Activated B cell treated with CpG ODN at 0.5 μM for 24 hours (primary cell): ENCODE measurements at regions not wholly inside any gene's neighbourhood (a gene's known extent, or its start where the extent isn't known, plus 50 kb on each side); places are given as distances from the start of the nearest gene placed in this dataset.

ENCODE experiments used
- ATAC-seq: fragments of 200-7000 bp; cut with Tn5 transposase; one replicate; pipeline ENCODE4 v1.10.0; 2021; ENCODE audit warnings: low read depth, mild to moderate bottlenecking, moderate library complexity
- CTCF ChIA-PET: fragments of 350-600 bp; sonication (Branson Sonifier 250); formaldehyde crosslinking; loops from one replicate; lab custom pipeline; 2021; ENCODE audit warnings: antibody characterized with exemption; lab: Charles Lee
- POLR2A ChIA-PET: fragments of 350-600 bp; sonication (Branson Sonifier 250); formaldehyde crosslinking; loops from one replicate; lab custom pipeline; 2021; ENCODE audit warnings: antibody characterized with exemption; lab: Charles Lee
- DNase-seq: peaks from one replicate; pipeline ENCODE4 v3.0.0; 2022
- H3K27ac Mint-ChIP-seq: one replicate; pipeline ENCODE4 v1.8.0; 2020; ENCODE audit warnings: mixed read lengths
- H3K27me3 Mint-ChIP-seq: one replicate; pipeline ENCODE4 v1.8.0; 2021; ENCODE audit warnings: mixed read lengths
- H3K36me3 Mint-ChIP-seq: one replicate; pipeline ENCODE4 v1.8.0; 2021; ENCODE audit warnings: low read depth, mixed read lengths
- H3K4me1 Mint-ChIP-seq: one replicate; pipeline ENCODE4 v1.8.0; 2021; ENCODE audit warnings: mixed read lengths
- H3K4me3 Mint-ChIP-seq: one replicate; pipeline ENCODE4 v1.8.0; 2020; ENCODE audit warnings: mild to moderate bottlenecking, mixed read lengths
- H3K9me3 Mint-ChIP-seq: one replicate; pipeline ENCODE4 v1.8.0; 2020; ENCODE audit warnings: mixed read lengths
- CTCF ChIP-seq: fragments of 200-600 bp; IDR thresholded peaks from one replicate; pipeline ENCODE4 v1.8.0; 2022; ENCODE audit warnings: antibody characterized with exemption, mild to moderate bottlenecking
- intact Hi-C: fragments of 100-400 bp; cut with micrococcal nuclease; formaldehyde crosslinking; loops from one replicate; pipeline ENCODE4 v1.15.1; 2024

GRCh38 chr5:15142458-15142857 is 270.9 kb upstream of the ANKH start:
- ATAC-seq, result no peak

GRCh38 chr5:15137414-15137813 is 265.8 kb upstream of the ANKH start:
- ATAC-seq, result no peak
- H3K9me3 Mint-ChIP-seq, result no peaks in the 10 kb centered on the region

More at GRCh38 chr5:15142458-15142857, 270.9 kb upstream of the ANKH start:
- TF ChIP-seq CTCF, result no peak
- intact Hi-C loops, result no loop called here
- Mint-ChIP-seq H3K27me3 (no peaks in the 10 kb centered on the region), H3K36me3 (no peaks in the 10 kb centered on the region), H3K4me3 (no peak overlapping the region), H3K9me3 (peaks cover 2% of the 10 kb centered on the region), H3K4me1 (no peaks in the 10 kb centered on the region), H3K27ac (no peak overlapping the region)
- ChIA-PET CTCF (no interaction called here), POLR2A (no interaction called here)
- no peak for DNase-seq

GRCh38 chr5:15135661-15136060 is 264.1 kb upstream of the ANKH start:
- ChIA-PET CTCF (no interaction called here), POLR2A (no interaction called here)
- Mint-ChIP-seq H3K27ac (no peak overlapping the region), H3K4me1 (no peaks in the 10 kb centered on the region), H3K36me3 (no peaks in the 10 kb centered on the region), H3K9me3 (no peaks in the 10 kb centered on the region), H3K4me3 (no peak overlapping the region), H3K27me3 (no peaks in the 10 kb centered on the region)
- intact Hi-C loops, result no loop called here
- ATAC-seq (no peak), DNase-seq (no peak)
- no peak for TF ChIP-seq CTCF

More at GRCh38 chr5:15137414-15137813, 265.8 kb upstream of the ANKH start:
- intact Hi-C loops, result no loop called here
- no peaks in the 10 kb centered on the region for H3K36me3 Mint-ChIP-seq
- CTCF ChIA-PET, result no interaction called here
- no peaks in the 10 kb centered on the region for H3K4me1 Mint-ChIP-seq
- H3K27ac Mint-ChIP-seq, result no peak overlapping the region
- H3K4me3 Mint-ChIP-seq, result no peak overlapping the region
- POLR2A ChIA-PET, result no interaction called here
- H3K27me3 Mint-ChIP-seq, result no peaks in the 10 kb centered on the region
- DNase-seq, result no peak
- TF ChIP-seq CTCF, result no peak

GRCh38 chr5:15133456-15133965 is 261.9 kb upstream of the ANKH start:
- H3K4me1 Mint-ChIP-seq, result no peaks in the 10 kb centered on the region
- ATAC-seq, result no peak
- no peak overlapping the region for H3K4me3 Mint-ChIP-seq
- DNase-seq, result no peak
- no peak for TF ChIP-seq CTCF
- intact Hi-C loops, result no loop called here
- ChIA-PET CTCF (no interaction called here), POLR2A (no interaction called here)
- no peak overlapping the region for H3K27ac Mint-ChIP-seq
- no peaks in the 10 kb centered on the region for H3K27me3 Mint-ChIP-seq
- H3K9me3 Mint-ChIP-seq, result no peaks in the 10 kb centered on the region
- H3K36me3 Mint-ChIP-seq, result no peaks in the 10 kb centered on the region

GRCh38 chr5:15132816-15133405 is 261.3 kb upstream of the ANKH start:
- TF ChIP-seq CTCF, result no peak
- ChIA-PET POLR2A (no interaction called here), CTCF (no interaction called here)
- ATAC-seq (no peak), DNase-seq (no peak)
- Mint-ChIP-seq H3K36me3 (no peaks in the 10 kb centered on the region), H3K27ac (no peak overlapping the region), H3K9me3 (no peaks in the 10 kb centered on the region), H3K4me1 (no peaks in the 10 kb centered on the region), H3K4me3 (no peak overlapping the region), H3K27me3 (no peaks in the 10 kb centered on the region)
- intact Hi-C loops, result no loop called here
